NCI-H460 (cell line): ENCODE measurements at regions not wholly inside any gene's neighbourhood (a gene's known extent, or its start where the extent isn't known, plus 50 kb on each side); places are given as distances from the start of the nearest gene placed in this dataset.
A peak's percentile ranks its signal among the peaks of the same experiment; 100 is the strongest.

ENCODE experiments used
- DNase-seq: peaks from one replicate; pipeline ENCODE4 v3.0.0-alpha.2; 2016; ENCODE audit warnings: low read depth; ENCODE audit errors: extremely low read depth

DNA sequence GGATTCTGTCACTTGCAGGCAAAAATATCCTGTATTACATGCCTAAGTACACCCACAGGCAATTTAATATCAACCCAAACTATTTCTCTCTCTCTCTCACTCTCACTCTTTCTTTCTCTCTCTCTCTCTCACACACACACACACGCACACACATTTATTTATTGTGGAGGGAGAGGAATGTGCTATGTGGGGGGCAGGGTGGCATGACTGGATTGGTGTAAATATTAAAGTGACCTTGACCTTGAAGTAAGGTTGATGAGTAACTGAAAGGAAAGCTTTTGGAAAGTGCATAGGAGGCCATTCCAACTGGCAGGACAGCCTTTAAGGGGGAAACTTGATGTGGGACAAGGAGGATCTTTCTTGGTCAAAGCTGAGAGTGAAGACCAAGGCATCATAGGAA is 589.7 kb upstream of the KIRREL3 start:
- DNase-seq = no peak

- DNase-seq = no peak
Measured at GRCh38 chr11:127588431-127588830, 587.9 kb upstream of the KIRREL3 start.

DNA sequence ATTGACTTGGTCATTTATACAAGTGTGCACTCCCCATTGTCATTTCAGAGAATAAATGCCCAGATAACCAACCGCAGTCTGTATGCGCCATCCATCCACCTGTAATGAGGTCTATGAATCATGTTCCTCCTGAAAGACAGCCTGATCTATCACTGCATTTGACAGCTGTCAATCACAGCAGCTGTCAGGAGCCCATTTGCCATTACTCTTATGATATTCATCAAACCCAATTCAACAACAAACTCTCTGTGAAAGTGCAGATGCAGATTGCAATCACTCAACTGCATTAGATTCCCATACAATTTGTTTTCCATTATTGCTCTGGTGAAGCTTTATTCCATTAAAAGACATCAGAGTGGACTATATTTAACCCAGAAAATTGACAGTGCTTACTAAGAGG is 586.9 kb upstream of the KIRREL3 start:
- no peak for DNase-seq

DNA sequence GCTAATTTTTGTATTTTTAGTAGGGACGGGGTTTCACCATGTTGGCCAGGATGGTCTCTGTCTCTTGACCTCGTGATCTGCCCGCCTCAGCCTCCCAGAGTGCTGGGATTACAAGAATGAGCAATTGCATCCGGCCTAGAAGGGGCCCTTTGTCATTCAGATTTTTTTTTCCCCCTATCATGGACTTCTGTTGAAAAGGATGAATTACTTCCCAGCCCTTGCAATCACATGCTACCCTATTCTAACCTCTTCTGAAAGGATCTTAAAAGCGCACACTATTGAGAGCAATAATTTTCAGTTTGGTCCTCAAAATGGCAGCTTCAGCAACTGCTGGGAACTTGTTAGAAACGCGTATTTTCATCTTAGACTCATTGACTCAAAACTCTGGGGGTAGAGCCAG is 575.6 kb upstream of the KIRREL3 start:
- DNase-seq = no peak

- no peak for DNase-seq
Measured at GRCh38 chr11:127574478-127574877, 573.9 kb upstream of the KIRREL3 start.

GRCh38 chr11:127568891-127569290 is 568.3 kb upstream of the KIRREL3 start:
- no peak for DNase-seq

GRCh38 chr11:127567237-127567932 is 566.8 kb upstream of the KIRREL3 start:
- DNase-seq = no peak

- DNase-seq = no peak
Measured at GRCh38 chr11:127564810-127565209, 564.2 kb upstream of the KIRREL3 start.

DNA sequence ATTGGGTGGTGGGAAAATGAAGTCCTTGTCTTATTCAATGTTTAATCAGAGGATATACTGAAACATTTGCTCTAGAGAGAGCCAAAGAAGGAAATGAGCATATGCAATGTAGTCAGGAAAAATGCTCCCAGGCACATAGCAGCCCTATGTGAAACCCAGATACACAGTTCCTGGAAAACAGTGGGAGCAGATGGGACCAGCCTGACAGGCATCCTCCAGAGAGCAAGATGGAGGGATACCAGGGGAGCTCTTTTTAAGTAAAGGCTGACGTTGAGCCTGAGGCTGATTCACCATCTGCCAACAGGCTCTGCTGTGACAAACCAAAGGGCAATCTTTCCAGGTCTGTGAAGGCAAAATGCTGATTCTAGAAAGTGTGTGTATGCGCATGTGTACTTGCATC is 559.4 kb upstream of the KIRREL3 start:
- DNase-seq = no peak

GRCh38 chr11:127552446-127552845 is 551.9 kb upstream of the KIRREL3 start:
- no peak for DNase-seq

DNA sequence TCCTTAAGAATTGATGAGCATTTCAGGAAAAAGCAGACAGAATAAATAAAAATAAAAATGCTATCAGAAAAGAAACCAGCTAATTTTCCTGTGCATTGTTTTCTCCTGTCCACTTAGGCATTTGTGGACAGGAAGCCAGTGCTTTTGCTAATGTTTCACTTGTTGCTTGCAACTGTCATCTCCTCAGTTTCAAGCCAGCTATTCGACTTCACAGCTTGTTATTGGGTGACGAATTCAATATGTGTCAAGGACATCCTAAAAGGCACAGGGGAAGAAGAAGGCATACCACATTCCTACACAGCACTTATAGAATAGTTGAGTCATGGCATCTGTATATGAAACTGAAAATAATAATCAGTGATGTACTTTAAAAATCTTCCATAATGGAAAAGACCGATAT is 530.6 kb upstream of the KIRREL3 start:
- no peak for DNase-seq

DNA sequence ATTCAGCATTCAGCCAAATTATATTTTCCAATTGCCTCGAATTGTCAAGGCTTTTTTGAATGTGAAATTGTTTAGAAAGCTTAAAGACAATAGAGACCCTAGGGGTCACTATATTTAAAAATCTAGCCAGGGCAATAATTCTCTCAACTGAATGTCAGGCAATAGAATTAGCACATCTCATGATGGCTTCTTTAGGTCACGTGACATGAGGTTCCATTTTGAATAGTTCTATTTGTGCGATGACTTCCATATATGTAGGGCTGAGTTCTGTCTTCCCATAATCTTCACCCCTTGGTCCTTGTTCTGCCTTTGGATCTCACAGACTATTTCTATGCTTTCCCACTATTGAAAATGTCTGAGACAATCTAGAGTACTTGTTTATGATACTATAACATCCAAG is 527.7 kb upstream of the KIRREL3 start:
- DNase-seq = no peak

DNA sequence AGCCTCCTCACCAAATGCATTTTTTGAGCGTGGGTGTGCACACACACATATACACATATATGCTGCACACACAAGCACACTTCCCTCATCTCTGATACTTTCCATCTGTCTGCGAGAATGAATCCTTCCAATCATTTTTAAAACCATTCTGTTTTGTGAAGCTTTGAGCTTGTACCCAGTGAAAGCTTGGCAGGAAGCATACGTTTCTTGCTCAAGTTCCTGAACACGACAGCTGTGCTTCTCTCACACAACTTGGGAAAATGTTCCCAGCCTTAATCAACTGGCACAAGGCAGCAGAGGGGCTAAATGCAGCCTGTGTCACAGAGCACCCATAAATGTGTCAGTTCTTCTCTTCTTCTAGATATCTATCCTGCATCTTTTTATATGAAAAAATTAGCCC is 524.0 kb upstream of the KIRREL3 start:
- DNase-seq = no peak

- no peak for DNase-seq
Measured at GRCh38 chr11:127521413-127521812, 520.8 kb upstream of the KIRREL3 start.

- DNase-seq = no peak
Measured at GRCh38 chr11:127507851-127508250, 507.3 kb upstream of the KIRREL3 start.

DNA sequence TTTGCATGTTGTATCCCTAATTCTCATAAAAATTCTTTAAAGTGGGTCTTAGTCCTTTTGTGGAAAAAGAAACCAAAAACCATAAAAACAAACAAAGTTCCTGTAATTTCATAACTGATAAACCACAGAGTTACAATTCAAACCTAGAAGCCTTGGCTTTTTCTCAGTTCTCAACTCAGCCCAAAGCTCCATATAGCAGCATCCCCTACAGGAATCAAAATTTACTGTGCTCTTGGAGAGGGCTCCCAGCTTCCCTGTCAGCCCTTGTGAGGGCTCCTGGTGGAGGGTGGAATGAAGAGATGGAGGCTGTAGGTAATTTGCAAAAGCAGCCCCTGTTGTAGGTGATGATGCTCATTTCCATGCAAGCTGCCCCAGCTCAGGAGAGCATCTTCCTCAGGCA is 506.1 kb upstream of the KIRREL3 start:
- no peak for DNase-seq

GRCh38 chr11:127506126-127506525 is 505.6 kb upstream of the KIRREL3 start:
- DNase-seq = no peak

GRCh38 chr11:127496165-127496564 is 495.6 kb upstream of the KIRREL3 start:
- no peak for DNase-seq

DNA sequence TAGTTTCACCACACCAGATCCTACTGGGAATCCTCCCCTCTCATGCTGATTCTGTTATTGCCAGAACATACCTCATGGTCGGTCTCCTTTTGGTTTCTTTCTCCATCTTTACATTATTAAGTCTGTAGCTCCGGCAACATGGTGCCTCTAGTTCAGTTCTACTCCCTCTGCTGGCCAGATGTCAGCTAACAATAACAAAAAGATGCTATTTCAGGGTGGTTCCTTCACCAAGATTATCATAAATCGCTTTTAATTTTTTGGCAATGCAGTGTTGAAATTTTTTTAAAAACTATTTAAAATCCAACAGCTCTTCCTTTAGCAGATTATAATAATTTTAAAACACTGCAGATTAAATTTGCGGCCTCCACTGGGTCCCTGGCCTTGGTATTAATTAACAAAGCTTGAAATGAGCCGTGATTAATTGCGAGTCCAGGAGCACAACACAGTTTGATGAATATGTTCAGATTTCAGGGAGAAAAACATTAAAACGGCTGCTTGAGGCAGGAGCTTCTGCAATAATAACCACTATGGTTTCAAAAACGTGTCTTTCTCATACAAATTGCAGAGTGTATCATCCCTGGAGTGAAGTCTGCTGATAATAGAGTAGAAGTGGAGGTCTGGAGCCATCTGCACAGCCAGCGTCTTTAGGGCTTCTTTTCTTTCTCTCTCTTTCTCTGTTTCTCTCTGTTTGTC is 492.9 kb upstream of the KIRREL3 start:
- DNase-seq = peak; percentile 1

DNA sequence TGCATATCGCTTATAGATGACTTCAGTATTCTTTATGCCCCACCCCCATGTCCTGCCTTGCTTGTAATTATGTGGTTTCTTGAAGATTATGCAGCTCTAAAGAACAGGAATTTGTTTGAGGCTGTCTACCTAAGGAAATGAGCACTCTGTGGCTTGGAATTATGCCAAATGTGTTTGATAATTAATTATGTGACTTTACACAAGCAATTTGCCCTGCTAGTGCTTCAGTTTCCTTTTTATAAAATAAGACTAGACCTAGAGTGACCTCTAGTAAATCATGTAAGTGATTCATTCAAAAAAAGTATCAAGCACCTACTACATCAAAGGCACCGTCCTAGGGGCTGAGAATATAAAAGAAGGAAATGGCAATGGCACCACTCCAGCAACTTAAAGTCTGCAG is 491.5 kb upstream of the KIRREL3 start:
- DNase-seq = no peak

DNA sequence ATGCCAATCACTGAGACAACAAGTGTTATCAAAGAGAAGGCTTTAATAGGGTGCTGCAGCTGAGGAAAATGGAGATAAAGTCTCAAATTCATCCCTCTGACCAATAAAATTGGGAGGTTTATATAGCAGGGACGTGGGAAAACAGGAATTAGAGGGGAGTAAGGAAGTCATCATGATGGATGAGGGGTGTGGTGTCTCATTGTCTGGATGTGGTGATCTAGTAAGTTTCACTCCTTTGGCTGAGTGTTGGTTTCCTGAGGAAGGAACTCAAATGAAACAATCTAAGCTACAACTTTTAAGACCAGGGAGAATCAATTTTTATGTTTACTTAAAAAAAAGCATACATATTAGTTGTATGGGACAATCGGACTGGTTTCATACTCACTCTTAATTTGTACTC is 491.0 kb upstream of the KIRREL3 start:
- no peak for DNase-seq

DNA sequence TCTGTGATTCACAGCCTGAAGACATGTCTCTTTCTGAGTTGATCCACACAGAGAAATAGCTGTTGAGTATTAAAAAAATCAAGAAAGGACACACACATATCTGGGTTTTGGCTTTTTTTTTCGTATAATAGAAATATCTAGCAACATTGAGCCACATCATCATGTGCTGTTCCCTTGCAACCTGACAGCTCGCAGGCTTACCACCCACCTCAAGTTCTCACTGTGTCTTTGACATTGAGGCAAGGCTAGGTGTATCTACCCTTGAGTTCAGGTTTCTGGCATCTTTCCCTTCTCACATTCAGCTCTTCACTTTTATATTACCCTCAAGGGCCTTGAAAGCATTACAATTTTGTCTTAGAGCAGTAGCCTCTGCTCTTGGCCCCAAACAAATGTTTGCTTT is 490.3 kb upstream of the KIRREL3 start:
- DNase-seq = no peak

DNA sequence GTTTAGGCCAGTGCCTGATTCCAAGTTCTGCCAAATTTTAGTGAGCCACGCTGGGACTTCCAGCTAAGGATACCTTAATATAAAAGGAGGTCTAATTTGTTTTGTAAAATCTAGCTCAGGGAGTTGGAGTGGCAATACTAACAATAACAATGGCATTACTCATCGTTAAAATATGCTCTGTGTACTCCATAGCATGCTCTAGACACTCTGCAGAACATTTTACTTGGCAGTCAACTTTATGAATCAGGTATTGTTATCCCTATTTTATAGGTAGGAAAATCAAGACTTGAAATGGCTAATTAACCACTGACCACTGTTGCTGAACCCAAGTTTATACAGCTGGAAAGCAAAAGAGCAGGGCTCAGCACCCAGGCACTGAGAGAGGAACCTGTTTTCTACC is 485.0 kb upstream of the KIRREL3 start:
- no peak for DNase-seq
